Activated B cell treated with CpG ODN at 0.5 μM for 24 hours (primary cell): ENCODE measurements at regions not wholly inside any gene's neighbourhood (a gene's known extent, or its start where the extent isn't known, plus 50 kb on each side); places are given as distances from the start of the nearest gene placed in this dataset.
"Not testable (repeated sequence)": the region's sequence is repeated elsewhere in the genome, so short reads cannot be mapped to it uniquely, and the experiment has no call there.

ENCODE experiments used
- ATAC-seq: fragments of 200-7000 bp; cut with Tn5 transposase; one replicate; pipeline ENCODE4 v1.10.0; 2021; ENCODE audit warnings: low read depth, mild to moderate bottlenecking, moderate library complexity
- CTCF ChIA-PET: fragments of 350-600 bp; sonication (Branson Sonifier 250); formaldehyde crosslinking; loops from one replicate; lab custom pipeline; 2021; ENCODE audit warnings: antibody characterized with exemption; lab: Charles Lee
- POLR2A ChIA-PET: fragments of 350-600 bp; sonication (Branson Sonifier 250); formaldehyde crosslinking; loops from one replicate; lab custom pipeline; 2021; ENCODE audit warnings: antibody characterized with exemption; lab: Charles Lee
- DNase-seq: peaks from one replicate; pipeline ENCODE4 v3.0.0; 2022
- H3K27ac Mint-ChIP-seq: one replicate; pipeline ENCODE4 v1.8.0; 2020; ENCODE audit warnings: mixed read lengths
- H3K27me3 Mint-ChIP-seq: one replicate; pipeline ENCODE4 v1.8.0; 2021; ENCODE audit warnings: mixed read lengths
- H3K36me3 Mint-ChIP-seq: one replicate; pipeline ENCODE4 v1.8.0; 2021; ENCODE audit warnings: low read depth, mixed read lengths
- H3K4me1 Mint-ChIP-seq: one replicate; pipeline ENCODE4 v1.8.0; 2021; ENCODE audit warnings: mixed read lengths
- H3K4me3 Mint-ChIP-seq: one replicate; pipeline ENCODE4 v1.8.0; 2020; ENCODE audit warnings: mild to moderate bottlenecking, mixed read lengths
- H3K9me3 Mint-ChIP-seq: one replicate; pipeline ENCODE4 v1.8.0; 2020; ENCODE audit warnings: mixed read lengths
- intact Hi-C: fragments of 100-400 bp; cut with micrococcal nuclease; formaldehyde crosslinking; loops from one replicate; pipeline ENCODE4 v1.15.1; 2024
- TF ChIP-seq, protein P1 (sequence below): fragments of 200-600 bp; IDR thresholded peaks from one replicate; pipeline ENCODE4 v1.8.0; 2022; ENCODE audit warnings: antibody characterized with exemption, mild to moderate bottlenecking

DNA sequence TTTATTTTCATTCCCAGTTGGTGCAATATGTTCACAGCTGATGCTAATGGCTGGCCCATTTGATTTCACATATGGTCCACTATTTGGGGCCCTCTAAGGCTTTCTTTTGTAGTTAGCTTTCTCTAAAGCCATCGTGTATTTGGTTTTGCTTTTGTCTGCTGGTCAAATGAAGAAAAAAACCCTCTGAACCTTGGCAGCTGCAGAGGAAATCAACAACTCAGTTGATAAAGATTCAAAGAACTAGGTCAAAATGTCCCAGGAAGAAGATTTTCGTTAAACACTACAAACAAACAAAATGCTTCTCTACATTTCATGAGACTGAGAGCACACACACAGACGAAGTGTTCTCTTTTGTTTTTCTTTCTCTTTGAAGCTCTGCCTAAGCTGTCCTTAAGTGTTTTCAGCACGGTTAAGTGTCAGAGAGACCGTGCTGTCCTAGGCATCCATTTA is 655.0 kb downstream of the RWDD3 start:
- ChIA-PET POLR2A (no interaction called here), CTCF (no interaction called here)
- no peaks in the 10 kb centered on the region for H3K36me3 Mint-ChIP-seq
- H3K9me3 Mint-ChIP-seq: no peaks in the 10 kb centered on the region
- no peaks in the 10 kb centered on the region for H3K27me3 Mint-ChIP-seq
- H3K4me3 Mint-ChIP-seq: no peak overlapping the region
- intact Hi-C loops: no loop called here
- TF ChIP-seq, protein P1, sequence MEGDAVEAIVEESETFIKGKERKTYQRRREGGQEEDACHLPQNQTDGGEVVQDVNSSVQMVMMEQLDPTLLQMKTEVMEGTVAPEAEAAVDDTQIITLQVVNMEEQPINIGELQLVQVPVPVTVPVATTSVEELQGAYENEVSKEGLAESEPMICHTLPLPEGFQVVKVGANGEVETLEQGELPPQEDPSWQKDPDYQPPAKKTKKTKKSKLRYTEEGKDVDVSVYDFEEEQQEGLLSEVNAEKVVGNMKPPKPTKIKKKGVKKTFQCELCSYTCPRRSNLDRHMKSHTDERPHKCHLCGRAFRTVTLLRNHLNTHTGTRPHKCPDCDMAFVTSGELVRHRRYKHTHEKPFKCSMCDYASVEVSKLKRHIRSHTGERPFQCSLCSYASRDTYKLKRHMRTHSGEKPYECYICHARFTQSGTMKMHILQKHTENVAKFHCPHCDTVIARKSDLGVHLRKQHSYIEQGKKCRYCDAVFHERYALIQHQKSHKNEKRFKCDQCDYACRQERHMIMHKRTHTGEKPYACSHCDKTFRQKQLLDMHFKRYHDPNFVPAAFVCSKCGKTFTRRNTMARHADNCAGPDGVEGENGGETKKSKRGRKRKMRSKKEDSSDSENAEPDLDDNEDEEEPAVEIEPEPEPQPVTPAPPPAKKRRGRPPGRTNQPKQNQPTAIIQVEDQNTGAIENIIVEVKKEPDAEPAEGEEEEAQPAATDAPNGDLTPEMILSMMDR: no peak
- no peak overlapping the region for H3K27ac Mint-ChIP-seq
- ATAC-seq: no peak
- no peak for DNase-seq
- no peaks in the 10 kb centered on the region for H3K4me1 Mint-ChIP-seq

DNA sequence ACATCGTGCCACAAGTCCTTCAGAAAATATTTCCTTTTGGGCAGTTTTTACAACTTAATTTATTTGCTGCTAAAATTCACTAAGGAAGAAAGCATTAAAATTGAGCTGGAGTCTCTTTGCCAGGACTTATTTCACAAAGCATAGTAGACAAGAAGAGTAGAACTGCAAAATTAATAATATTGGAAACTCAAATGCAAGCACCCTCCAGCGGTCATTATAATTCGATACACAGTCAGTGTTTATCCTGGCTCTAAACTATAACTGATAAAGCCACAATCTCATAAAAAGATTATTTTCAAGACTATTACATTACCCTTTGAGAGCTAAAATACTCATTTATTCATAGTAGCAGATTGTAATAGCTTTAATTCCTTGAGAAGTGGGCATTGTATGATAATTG is 655.4 kb downstream of the RWDD3 start:
- Mint-ChIP-seq H3K9me3 (no peaks in the 10 kb centered on the region), H3K4me1 (no peaks in the 10 kb centered on the region), H3K27me3 (no peaks in the 10 kb centered on the region), H3K4me3 (no peak overlapping the region), H3K36me3 (no peaks in the 10 kb centered on the region), H3K27ac (no peak overlapping the region)
- ATAC-seq (no peak), DNase-seq (no peak)
- POLR2A ChIA-PET: no interaction called here
- intact Hi-C loops: no loop called here
- CTCF ChIA-PET: no interaction called here
- TF ChIP-seq, protein P1: no peak

DNA sequence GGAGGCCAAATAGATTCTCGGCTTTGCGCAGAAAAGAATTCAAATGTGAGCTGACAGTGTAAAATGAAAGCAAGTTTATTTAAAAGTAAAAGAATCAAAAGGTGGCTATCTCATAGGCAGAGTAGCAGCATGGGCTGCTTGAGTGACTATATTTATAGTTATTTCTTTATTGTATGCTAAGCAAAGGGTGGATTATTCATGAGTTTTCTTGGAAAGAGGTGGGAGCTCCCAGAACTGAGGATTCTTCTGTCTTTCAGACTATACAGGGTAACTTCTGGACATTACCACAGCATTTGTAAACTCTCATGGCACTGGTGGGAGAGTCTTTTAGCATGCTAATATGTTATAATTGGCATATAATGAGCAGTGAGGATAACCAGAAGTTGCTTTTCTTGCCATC is 659.9 kb downstream of the RWDD3 start:
- TF ChIP-seq, protein P1: no peak
- CTCF ChIA-PET: no interaction called here
- no peaks in the 10 kb centered on the region for H3K4me1 Mint-ChIP-seq
- ATAC-seq: no peak
- intact Hi-C loops: no loop called here
- no peak for DNase-seq
- no peaks in the 10 kb centered on the region for H3K36me3 Mint-ChIP-seq
- H3K4me3 Mint-ChIP-seq: no peak overlapping the region
- peaks cover 4% of the 10 kb centered on the region for H3K9me3 Mint-ChIP-seq
- no peak overlapping the region for H3K27ac Mint-ChIP-seq
- POLR2A ChIA-PET: no interaction called here
- H3K27me3 Mint-ChIP-seq: no peaks in the 10 kb centered on the region

DNA sequence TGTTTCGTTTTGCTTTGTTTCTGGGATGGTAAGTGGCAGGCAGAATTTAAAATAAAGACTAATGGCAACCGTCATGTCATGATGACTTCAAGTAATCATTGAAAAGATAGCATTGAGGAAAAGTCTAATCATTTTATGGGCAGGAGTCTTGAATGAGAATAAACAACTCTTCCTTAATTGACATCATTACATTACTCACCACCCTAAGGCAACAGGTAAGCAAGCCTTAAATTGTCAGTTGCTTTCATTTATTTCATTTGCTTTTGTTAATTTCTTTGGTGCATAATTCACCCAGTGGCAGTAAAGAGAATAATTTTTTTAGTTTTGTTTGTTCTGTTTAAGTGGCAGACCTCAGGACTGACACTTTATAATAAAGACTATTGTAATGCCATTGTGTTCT is 669.0 kb downstream of the RWDD3 start:
- H3K27ac Mint-ChIP-seq: no peak overlapping the region
- H3K36me3 Mint-ChIP-seq: no peaks in the 10 kb centered on the region
- ChIA-PET CTCF (no interaction called here), POLR2A (no interaction called here)
- no peaks in the 10 kb centered on the region for H3K27me3 Mint-ChIP-seq
- H3K4me3 Mint-ChIP-seq: no peak overlapping the region
- peaks cover 7% of the 10 kb centered on the region for H3K9me3 Mint-ChIP-seq
- TF ChIP-seq, protein P1: no peak
- DNase-seq: no peak
- no peak for ATAC-seq
- intact Hi-C loops: no loop called here
- no peaks in the 10 kb centered on the region for H3K4me1 Mint-ChIP-seq

DNA sequence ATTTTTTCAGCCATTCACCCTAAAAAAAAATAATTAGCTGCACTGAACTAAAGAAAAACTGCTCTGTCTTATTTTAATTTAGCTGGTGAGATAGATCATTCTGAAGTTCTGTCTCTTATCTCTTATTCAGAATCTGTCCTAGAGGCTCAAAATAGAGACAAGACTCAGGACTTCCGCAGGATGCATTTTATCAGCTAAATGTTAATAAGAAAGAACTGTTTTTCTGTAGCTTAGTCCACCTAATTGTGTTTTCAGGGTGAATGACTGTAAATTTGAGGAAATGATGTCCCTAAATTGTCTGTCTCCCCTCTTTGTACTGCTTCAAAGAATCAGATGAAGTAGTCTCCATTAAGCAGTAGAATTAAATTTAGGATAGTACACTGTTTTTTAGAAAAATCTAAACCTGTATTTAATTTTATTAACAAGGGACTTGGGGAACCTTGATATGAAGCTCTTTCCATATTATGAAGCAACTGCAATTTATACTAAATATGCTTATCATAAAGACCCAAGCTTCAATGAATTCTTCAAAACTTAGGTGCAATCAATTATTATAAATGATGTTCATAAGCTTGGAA is 671.9 kb downstream of the RWDD3 start:
- TF ChIP-seq, protein P1: no peak
- intact Hi-C loops: no loop called here
- H3K27me3 Mint-ChIP-seq: no peaks in the 10 kb centered on the region
- H3K9me3 Mint-ChIP-seq: peaks cover 8% of the 10 kb centered on the region
- H3K27ac Mint-ChIP-seq: no peak overlapping the region
- DNase-seq: no peak
- H3K4me3 Mint-ChIP-seq: no peak overlapping the region
- ChIA-PET POLR2A (no interaction called here), CTCF (no interaction called here)
- no peaks in the 10 kb centered on the region for H3K4me1 Mint-ChIP-seq
- ATAC-seq: no peak
- no peaks in the 10 kb centered on the region for H3K36me3 Mint-ChIP-seq

DNA sequence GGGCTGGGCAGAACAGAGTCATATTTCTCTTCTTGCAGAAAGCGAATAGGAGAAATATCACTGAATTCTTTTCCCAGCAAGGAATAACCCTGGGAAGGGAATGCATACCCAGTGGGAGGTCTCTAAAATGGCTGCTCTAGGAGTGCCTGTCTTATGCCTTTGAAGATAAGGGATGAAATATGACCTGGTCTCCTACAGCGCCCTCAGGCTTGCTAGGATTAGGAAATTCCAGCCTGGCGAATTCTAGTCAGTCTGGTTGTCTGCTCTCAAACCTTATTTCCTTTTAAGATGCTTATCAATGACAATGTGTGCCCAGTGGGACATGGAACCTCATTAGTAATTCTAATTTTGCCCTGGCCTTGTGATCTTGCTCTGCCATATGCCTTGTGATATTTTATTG is 677.7 kb downstream of the RWDD3 start:
- not testable (repeated sequence) for ATAC-seq

More for the DNA sequence above, 677.7 kb downstream of the RWDD3 start:
- H3K4me1 Mint-ChIP-seq, H3K27ac Mint-ChIP-seq, H3K4me3 Mint-ChIP-seq, POLR2A ChIA-PET, intact Hi-C loops, H3K36me3 Mint-ChIP-seq, DNase-seq, H3K27me3 Mint-ChIP-seq, CTCF ChIA-PET: not testable (repeated sequence)
- H3K9me3 Mint-ChIP-seq: peaks cover 17% of the 10 kb centered on the region
